GM21723 (cell line): ENCODE measurements at regions not wholly inside any gene's neighbourhood (a gene's known extent, or its start where the extent isn't known, plus 50 kb on each side); places are given as distances from the start of the nearest gene placed in this dataset.

Experiments
- ATAC-seq: cut with Tn5 transposase; IDR thresholded peaks from one replicate; pipeline ENCODE4 v1.9.1; 2021; ENCODE audit warnings: mild to moderate bottlenecking, moderate library complexity; ENCODE audit not compliant: unreplicated experiment

DNA sequence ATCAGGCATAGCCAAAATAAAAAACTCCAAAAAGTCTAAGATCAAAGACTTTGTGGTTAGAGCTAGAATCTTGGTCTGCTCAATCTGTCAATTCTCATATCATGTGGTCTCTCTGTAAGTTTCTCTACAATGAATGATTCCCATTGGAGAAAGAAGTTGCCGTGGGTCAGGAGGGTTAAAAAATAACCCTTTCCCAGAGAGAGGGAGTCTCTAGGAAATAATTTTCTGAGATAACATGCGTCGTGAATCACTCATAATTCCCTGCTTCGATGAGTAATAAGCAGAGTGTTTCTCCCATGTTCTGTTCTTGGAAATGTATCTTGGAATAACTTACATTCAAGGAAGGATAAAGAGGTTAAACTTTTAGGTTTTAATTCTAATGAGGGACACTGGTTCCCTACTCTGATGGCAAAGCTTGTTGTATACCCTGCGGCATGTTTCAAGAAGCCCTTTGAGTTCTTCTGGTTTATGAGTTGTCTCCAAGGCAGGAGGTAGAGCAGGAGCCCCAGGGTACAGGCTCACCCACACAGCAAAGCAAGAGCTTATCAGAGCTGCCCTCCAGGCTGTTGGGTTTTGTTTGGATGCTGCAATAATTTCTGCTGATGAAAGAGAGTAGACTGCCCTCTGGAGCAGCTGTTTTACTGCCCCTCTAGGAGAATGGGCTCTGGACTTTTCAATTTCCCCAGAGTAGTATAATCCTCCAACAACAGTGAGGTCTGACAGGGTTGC is 599.1 kb downstream of the QKI start:
- ATAC-seq: no peak

DNA sequence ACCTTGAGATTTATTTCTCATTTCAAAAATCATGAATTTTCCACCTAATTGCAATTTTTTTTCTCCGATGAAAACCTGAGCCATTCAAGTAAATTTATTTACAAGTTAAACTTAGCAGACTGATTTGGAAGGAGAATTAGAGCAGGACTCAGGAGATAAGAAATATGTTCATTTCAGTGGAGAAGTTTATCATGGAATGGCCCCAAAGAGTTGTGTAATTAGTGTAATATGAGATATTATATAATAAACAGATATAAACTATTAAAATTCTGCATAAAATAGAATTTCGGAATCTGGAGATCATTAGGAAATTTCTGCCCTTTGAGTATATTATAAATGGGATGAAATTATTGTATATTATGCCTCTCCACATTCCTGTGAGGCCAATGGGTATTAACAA is 596.8 kb downstream of the QKI start:
- no peak for ATAC-seq

DNA sequence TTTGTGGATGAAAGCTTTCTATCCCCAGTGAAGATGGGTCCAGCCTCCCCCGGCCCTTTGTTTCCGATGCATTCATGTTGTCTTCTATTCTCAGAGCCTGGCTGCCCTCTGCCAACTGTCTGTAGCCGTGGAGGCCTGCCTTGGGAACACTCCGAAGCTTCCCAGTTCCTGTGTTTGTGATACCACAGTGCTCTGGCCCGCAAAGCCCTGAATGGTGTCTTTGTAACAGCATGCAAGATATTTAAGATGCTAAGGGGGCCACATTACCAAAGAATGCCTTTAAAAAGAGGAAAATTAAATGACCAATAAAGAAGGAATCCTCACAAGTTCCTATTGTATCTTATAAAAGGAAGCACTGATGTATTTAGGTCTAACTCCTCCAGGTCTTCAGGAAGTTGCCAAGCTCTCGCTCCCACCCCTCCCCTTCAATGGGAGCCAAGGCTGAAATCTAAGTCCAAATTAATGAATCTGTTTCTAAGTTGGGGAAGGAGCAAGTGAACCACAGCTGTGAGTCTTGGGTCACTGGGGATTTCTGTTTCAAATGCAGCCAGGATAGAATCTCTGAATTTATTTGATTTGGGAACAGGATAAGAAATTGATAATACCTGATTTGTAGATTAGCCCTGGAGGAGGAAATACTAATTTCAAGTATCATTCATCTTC is 596.1 kb downstream of the QKI start:
- no peak for ATAC-seq

- no peak for ATAC-seq
These were observed 594.4 kb downstream of the QKI start for GRCh38 chr6:164008902-164009301.

DNA sequence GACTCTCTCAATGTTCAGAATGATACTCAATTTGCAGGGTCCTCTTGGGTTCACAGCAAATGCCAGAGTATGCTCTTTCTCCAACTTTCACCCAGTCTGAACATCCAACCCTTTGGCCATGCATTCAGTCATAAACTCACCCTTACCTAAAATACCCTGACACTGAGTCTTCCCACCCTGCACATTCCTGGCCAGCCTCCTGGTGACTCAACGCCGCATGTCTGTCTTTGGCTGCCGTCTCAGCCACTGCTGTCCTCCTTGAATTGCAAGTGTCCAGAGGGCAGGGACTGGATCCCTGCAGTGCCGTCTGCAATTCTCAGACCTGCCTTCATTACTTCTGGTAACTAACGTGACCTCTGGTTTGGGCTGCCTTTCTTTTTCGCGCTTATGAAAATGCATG is 593.4 kb downstream of the QKI start:
- ATAC-seq: no peak

- ATAC-seq: no peak
These were observed 591.9 kb downstream of the QKI start for GRCh38 chr6:164006459-164006858.

- no peak for ATAC-seq
These were observed 590.6 kb downstream of the QKI start for GRCh38 chr6:164005004-164005711.

GRCh38 chr6:164000276-164000675 is 585.8 kb downstream of the QKI start:
- ATAC-seq: no peak

- no peak for ATAC-seq
These were observed 585.1 kb downstream of the QKI start for GRCh38 chr6:163999475-164000125.

- ATAC-seq: no peak
These were observed 584.0 kb downstream of the QKI start for GRCh38 chr6:163998496-163998895.

GRCh38 chr6:163996491-163996890 is 582.0 kb downstream of the QKI start:
- ATAC-seq: no peak

DNA sequence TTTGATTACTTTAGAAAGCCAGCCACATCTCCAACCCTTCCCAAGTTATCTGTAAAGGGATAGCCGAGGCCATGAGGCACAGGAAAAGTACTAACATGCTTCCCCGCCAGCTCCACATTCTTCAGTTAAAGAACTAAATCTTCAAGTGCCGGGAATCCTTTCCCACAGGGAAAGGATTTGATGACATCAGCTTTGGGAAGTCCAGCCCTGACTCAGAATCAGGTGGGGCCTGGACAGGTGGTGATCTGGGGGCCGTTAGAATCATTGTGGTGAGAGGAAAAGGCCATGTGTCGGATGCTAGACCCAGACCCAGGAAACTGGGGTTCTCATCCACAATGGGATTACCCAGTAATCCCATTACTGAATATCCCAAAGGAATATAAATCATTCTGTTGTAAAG is 580.0 kb downstream of the QKI start:
- ATAC-seq: no peak

GRCh38 chr6:163992701-163993100 is 578.2 kb downstream of the QKI start:
- ATAC-seq: no peak

DNA sequence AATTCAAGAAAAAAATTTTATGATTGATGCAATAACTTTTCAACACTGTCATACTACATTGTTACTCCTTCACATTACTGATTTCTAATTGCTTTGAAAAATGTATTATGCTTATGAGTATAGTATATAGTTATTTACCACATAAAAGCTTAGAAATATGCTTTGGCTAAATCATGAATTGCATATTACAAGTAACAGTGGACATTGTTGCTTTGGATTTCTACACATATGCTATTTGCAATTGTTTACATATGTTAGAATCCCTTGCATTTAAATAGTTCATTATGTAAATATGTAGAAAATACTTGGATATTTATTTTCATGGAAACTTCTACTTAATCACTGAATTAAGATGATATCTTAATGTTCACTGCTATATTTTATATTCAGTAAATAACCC is 577.5 kb downstream of the QKI start:
- no peak for ATAC-seq

- no peak for ATAC-seq
These were observed 576.8 kb downstream of the QKI start for GRCh38 chr6:163991321-163991720.

- no peak for ATAC-seq
These were observed 571.8 kb downstream of the QKI start for GRCh38 chr6:163986313-163986712.

DNA sequence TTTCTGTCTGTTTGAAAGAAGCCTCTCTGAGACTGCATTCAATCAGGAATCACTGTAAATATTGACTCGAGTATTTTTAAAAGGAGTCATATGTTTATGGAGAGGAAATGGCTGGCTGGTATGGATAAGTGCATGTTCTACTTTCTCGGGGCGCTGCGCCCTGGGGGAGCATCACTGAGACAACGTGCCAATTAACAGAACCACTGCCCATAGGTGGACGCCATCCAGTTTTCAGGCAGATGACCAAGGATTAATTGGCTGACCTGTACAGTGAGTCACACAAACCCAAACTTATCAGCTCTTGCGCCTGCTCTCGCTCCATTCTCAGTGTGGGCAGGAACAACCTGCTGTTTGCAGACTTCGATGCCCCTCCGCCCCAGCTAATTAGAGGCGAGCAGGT is 571.2 kb downstream of the QKI start:
- no peak for ATAC-seq

DNA sequence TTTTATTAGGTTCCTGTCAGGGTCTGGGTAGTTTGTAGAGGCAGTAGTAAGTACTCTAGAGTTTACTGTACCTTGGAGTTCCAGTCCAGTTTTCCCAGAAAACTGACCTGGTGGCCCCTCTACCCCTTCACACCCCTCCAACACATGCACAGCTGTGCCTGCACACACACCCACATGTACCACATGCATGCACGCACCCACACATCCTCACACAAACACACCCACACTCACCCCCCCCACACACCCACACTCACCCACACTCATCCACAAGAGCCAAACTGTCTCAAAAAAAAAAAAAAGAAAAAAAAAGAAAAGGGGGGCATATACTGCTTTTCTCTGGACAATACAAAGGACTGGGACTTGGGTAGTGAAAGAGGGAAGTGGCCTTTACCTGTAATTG is 570.5 kb downstream of the QKI start:
- no peak for ATAC-seq

DNA sequence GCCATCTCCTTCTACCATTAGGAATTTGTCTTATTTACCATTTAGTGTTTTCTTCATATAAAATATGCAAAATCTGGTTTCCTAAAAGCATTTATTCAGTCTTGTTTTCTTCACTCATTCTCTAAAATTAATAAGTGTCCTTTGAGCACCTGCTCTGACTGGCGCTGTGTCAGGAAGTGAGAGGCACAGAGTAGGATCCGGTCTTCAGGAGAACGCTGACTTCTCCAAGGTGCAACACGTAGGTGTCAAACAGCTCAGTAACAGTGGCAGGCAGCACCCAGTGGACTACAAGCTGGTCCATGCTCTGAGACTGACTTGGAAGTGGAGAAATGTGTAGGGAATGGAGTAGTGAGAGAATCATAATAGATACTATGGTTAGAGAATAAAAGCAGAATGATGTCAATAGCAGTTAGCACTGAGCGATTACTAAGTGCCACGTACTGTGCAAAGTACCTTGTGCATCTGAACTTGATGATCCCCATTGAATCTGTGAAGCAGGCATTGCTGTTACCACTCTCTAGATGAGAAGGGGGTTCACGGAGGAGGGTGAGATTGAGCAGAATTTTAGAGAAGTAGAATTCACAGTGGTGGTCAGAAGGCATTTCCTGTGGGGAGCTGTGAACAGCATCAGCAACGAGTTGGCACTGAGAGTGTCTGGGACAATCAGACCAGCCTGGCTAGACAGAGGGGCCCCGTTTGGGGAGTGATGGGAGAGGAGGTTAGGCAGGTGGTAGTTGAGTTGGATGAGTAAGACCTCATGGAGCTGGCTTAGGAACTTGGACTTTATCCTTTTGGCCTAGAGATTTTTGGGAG is 569.8 kb downstream of the QKI start:
- peak; percentile 60 for ATAC-seq

DNA sequence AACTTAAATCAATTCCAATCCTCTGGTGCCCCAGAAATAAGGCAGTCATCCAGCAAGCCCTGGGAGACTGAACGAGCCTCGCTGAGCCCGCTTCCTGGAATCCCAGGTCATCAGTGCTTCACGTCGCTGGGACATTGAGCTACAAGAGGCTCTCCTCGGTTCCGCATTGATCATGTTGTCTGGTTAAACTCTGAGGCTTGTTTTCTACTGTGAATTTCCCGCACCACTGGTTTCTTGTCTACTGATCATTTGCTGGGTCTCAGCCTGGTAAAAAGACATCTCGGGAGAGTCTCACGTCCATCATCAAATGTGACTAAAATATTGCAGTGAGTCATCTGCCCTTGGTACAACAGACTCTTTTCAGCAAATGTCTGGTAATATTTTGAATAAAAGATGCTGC is 569.2 kb downstream of the QKI start:
- no peak for ATAC-seq

DNA sequence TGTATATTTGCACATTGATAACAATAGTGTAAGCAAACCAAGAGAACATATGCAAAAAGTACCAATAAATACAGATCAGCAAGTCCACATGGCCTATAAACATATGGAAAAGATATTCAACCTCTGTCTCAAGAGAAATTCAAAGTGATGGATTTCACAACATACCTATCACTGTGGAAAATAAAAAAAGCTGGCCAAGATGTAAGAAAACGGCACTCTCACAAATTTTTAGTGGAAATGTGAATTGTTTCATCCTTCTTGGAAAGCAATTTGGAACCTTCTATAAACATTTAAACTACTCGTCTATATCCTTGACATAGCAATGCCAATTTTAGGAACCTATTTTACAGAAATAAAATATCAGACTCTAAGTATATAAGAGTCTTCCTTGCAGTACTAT is 559.8 kb downstream of the QKI start:
- no peak for ATAC-seq
